H1 (cell line): ENCODE measurements at regions not wholly inside any gene's neighbourhood (a gene's known extent, or its start where the extent isn't known, plus 50 kb on each side); places are given as distances from the start of the nearest gene placed in this dataset.

Source experiments
- CTCF ChIA-PET: fragments of 300-600 bp; sonication (Branson Sonifier 250); formaldehyde crosslinking; loops from one replicate; lab custom pipeline; 2021; ENCODE audit not compliant: partially characterized antibody; lab: Charles Lee
- POLR2A ChIA-PET: fragments of 300-600 bp; sonication (Branson Sonifier 250); formaldehyde crosslinking; loops from one replicate; lab custom pipeline; 2021; ENCODE audit warnings: inconsistent platforms; ENCODE audit not compliant: partially characterized antibody; lab: Charles Lee
- DNase-seq, 2 experiments: peaks; one replicate each; pipeline versions ENCODE4 v3.0.0 to v3.0.0-alpha.2; 2010 to 2022; ENCODE audit warnings: low spot score in 2 of 2, low read depth in 1 of 2, mixed read lengths in 1 of 2
- FAIRE-seq: peaks from 2 replicates; lab custom pipeline; 2011; peaks lifted over from hg19 to GRCh38; lab: Jason Lieb, UNC
- H2AFZ ChIP-seq: 2 replicates; pipeline ENCODE4 v1.8.1; 2012; ENCODE audit warnings: low read length, inconsistent platforms
- H2AK5ac ChIP-seq: 2 replicates; pipeline ENCODE4 v1.6.1; 2013; ENCODE audit warnings: low read depth, low read length
- H2BK120ac ChIP-seq: replicated peaks from 2 replicates; pipeline ENCODE3; 2013; ENCODE audit warnings: low read depth, low read length, inconsistent platforms
- H2BK12ac ChIP-seq: 2 replicates; pipeline ENCODE4 v1.6.1; 2013; ENCODE audit warnings: low read depth, low read length
- H2BK15ac ChIP-seq: 2 replicates; pipeline ENCODE4 v1.6.1; 2013; ENCODE audit warnings: low read length
- H2BK20ac ChIP-seq: 2 replicates; pipeline ENCODE4 v1.6.1; 2013; ENCODE audit warnings: low read length
- H2BK5ac ChIP-seq: 2 replicates; pipeline ENCODE4 v1.6.1; 2013; ENCODE audit warnings: low read depth, low read length
- H3K14ac ChIP-seq: 2 replicates; pipeline ENCODE4 v1.6.1; 2013; ENCODE audit warnings: inconsistent platforms; ENCODE audit not compliant: insufficient read length
- H3K18ac ChIP-seq: 2 replicates; pipeline ENCODE4 v1.6.1; 2013; ENCODE audit warnings: low read length; ENCODE audit errors: extremely low read depth
- H3K23ac ChIP-seq: 2 replicates; pipeline ENCODE4 v1.6.1; 2013; ENCODE audit warnings: inconsistent platforms; ENCODE audit not compliant: insufficient read length
- H3K23me2 ChIP-seq: 2 replicates; pipeline ENCODE4 v1.6.1; 2013; ENCODE audit warnings: low read depth, low read length
- H3K27ac ChIP-seq: 2 replicates; pipeline ENCODE4 v1.6.1; 2011; ENCODE audit warnings: low read depth, low read length, inconsistent platforms
- H3K27me3 ChIP-seq, 4 experiments: replicated peaks in 1 of 4; 1 replicate in 1 of 4; 2 replicates in 3 of 4; pipeline versions ENCODE4 v1.6.1 to v1.8.1; 2011 to 2013; ENCODE audit warnings: low read length in 3 of 4, mild to moderate bottlenecking in 3 of 4, inconsistent platforms in 2 of 4, mixed read lengths in 2 of 4, moderate library complexity in 1 of 4; ENCODE audit not compliant: control insufficient read depth in 3 of 4, insufficient read depth in 3 of 4; ENCODE audit errors: extremely low read depth in 1 of 4
- H3K36me3 ChIP-seq, 4 experiments: 2 replicates each; pipeline versions ENCODE4 v1.6.1 to v1.8.1; 2011 to 2013; ENCODE audit warnings: mild to moderate bottlenecking in 4 of 4, low read length in 3 of 4, moderate library complexity in 2 of 4, control low read depth in 1 of 4, inconsistent platforms in 1 of 4; ENCODE audit not compliant: insufficient read depth in 4 of 4, control insufficient read depth in 2 of 4
- H3K4ac ChIP-seq: replicated peaks from 2 replicates; pipeline ENCODE3; 2013; ENCODE audit warnings: low read length, low read depth, mixed read lengths, inconsistent platforms; ENCODE audit not compliant: insufficient read length
- H3K4me1 ChIP-seq, 4 experiments: replicated peaks in 1 of 4; 1 replicate in 1 of 4; 2 replicates in 3 of 4; pipeline versions ENCODE4 v1.6.1 to v1.8.1; 2011 to 2013; ENCODE audit warnings: low read length in 3 of 4, inconsistent platforms in 2 of 4, mixed read lengths in 1 of 4; ENCODE audit not compliant: insufficient read depth in 4 of 4, control insufficient read depth in 3 of 4
- H3K4me2 ChIP-seq, 2 experiments: 2 replicates each; pipeline versions ENCODE4 v1.6.1 to v1.8.1; 2011 to 2013; ENCODE audit warnings: low read depth in 2 of 2, low read length in 2 of 2, control low read depth in 1 of 2, inconsistent platforms in 1 of 2, mild to moderate bottlenecking in 1 of 2; ENCODE audit not compliant: insufficient read depth in 1 of 2
- H3K4me3 ChIP-seq, 4 experiments: fragments of 200-600, 300-600 bp in 1 of 4; sonication (generic), shearing (Covaris generic), sonication (Bioruptor Twin) in 1 of 4; 2 replicates each; pipeline versions ENCODE4 v1.5.1 to v1.8.1; 2011 to 2016; ENCODE audit warnings: low read length in 4 of 4, low read depth in 3 of 4, control low read depth in 2 of 4, inconsistent platforms in 2 of 4, mild to moderate bottlenecking in 2 of 4, mixed read lengths in 1 of 4, moderate library complexity in 1 of 4; ENCODE audit not compliant: insufficient read depth in 2 of 4; ENCODE audit errors: extremely low read depth in 1 of 4
- H3K56ac ChIP-seq: replicated peaks from 2 replicates; pipeline ENCODE3; 2013; ENCODE audit warnings: low read depth, mild to moderate bottlenecking, mixed read lengths, low read length, inconsistent platforms; ENCODE audit not compliant: insufficient read length
- H3K79me1 ChIP-seq: 2 replicates; pipeline ENCODE4 v1.6.1; 2013; ENCODE audit warnings: low read depth, low read length, control low read depth
- H3K79me2 ChIP-seq, 2 experiments: 2 replicates each; pipeline versions ENCODE4 v1.6.1 to v1.8.1; 2012 to 2013; ENCODE audit warnings: low read length in 2 of 2, mild to moderate bottlenecking in 2 of 2, inconsistent platforms in 1 of 2; ENCODE audit not compliant: insufficient read depth in 2 of 2, control insufficient read depth in 1 of 2
- H3K9ac ChIP-seq, 4 experiments: replicated peaks in 1 of 4; 1 replicate in 1 of 4; 2 replicates in 3 of 4; pipeline versions ENCODE4 v1.6.1 to v1.8.1; 2011 to 2013; ENCODE audit warnings: low read depth in 3 of 4, low read length in 3 of 4, control low read depth in 2 of 4, mild to moderate bottlenecking in 2 of 4, moderate library complexity in 2 of 4, inconsistent platforms in 1 of 4; ENCODE audit errors: extremely low read depth in 1 of 4
- H3K9me3 ChIP-seq, 2 experiments: 2 replicates each; pipeline versions ENCODE4 v1.6.1 to v1.8.1; 2012 to 2013; ENCODE audit warnings: mild to moderate bottlenecking in 2 of 2, moderate library complexity in 2 of 2, control low read depth in 1 of 2, inconsistent platforms in 1 of 2, low read depth in 1 of 2, low read length in 1 of 2, mixed read lengths in 1 of 2; ENCODE audit not compliant: insufficient read depth in 2 of 2
- H4K20me1 ChIP-seq, 2 experiments: replicated peaks in 1 of 2; 2 replicates each; pipeline versions ENCODE3 to v1.8.1; 2011 to 2013; ENCODE audit warnings: inconsistent platforms in 2 of 2, low read length in 2 of 2, mild to moderate bottlenecking in 1 of 2; ENCODE audit not compliant: insufficient read depth in 2 of 2, control insufficient read depth in 1 of 2
- H4K5ac ChIP-seq: 2 replicates; pipeline ENCODE4 v1.6.1; 2013; ENCODE audit warnings: low read length, low read depth, mixed read lengths, inconsistent platforms; ENCODE audit not compliant: insufficient read length
- H4K8ac ChIP-seq: 2 replicates; pipeline ENCODE4 v1.8.0; 2013; ENCODE audit warnings: mild to moderate bottlenecking, moderate library complexity, low read length, inconsistent platforms; ENCODE audit not compliant: insufficient read depth; ENCODE audit errors: extremely low read depth
- H4K91ac ChIP-seq: replicated peaks from 2 replicates; pipeline ENCODE3; 2013; ENCODE audit warnings: low read length, mixed read lengths, inconsistent platforms; ENCODE audit not compliant: insufficient read length
- CREB1 ChIP-seq: IDR thresholded peaks from 2 replicates; pipeline ENCODE4 v1.6.1; 2012; ENCODE audit warnings: inconsistent platforms
- NRF1 ChIP-seq: IDR thresholded peaks from 2 replicates; pipeline ENCODE4 v1.6.1; 2011; ENCODE audit warnings: mild to moderate bottlenecking, low read depth, low read length, improper control_type of control experiment
- TCF12 ChIP-seq: IDR thresholded peaks from 2 replicates; pipeline ENCODE4 v1.6.1; 2011; ENCODE audit warnings: low read depth, mild to moderate bottlenecking, low read length
- WGBS, 2 experiments: shearing (Covaris generic) in 1 of 2; methylation state at CpG; one replicate each; pipeline versions ENCODE4 v1.1.6 to v1.1.7; 2013 to 2015; ENCODE audit warnings: low lambda C conversion rate in 2 of 2, mixed read lengths in 2 of 2, inconsistent platforms in 1 of 2, low coverage in 1 of 2, missing lambda C conversion rate in 1 of 2; ENCODE audit not compliant: insufficient replicate concordance in 2 of 2, insufficient coverage in 1 of 2, insufficient read length in 1 of 2; ENCODE audit errors: extremely low coverage in 1 of 2, missing lambda C conversion rate in 1 of 2; 5-methylcytosine and 5-hydroxymethylcytosine counted together
- TF ChIP-seq, protein P1 (sequence below): IDR thresholded peaks from 2 replicates; pipeline ENCODE4 v1.6.1; 2012; ENCODE audit warnings: inconsistent platforms

DNA sequence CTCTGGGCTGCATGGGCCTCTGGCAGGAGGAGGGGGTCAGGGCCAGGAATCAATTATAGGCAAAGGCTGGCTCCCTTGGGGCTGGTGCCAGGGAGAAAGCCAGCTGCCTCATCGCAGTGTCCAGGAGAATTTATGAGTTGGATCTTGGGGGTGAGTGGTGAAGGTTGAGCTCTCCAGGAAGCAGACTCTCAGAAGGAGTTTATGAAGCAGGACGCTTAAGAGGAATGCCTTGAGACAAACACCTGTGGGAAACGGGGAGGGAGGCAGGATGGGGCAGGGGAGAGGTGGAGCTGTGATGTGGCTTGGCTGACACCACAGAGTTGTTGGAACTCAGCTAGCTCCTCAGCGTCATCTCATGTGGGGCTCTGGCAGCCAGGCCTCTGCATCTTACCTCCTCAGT lies 428.5 kb downstream of the RPS24 start:
- H3K14ac ChIP-seq = no peak overlapping the region
- no peak overlapping the region for H2BK5ac ChIP-seq
- WGBS, 2 experiments = 88% methylated on average over 4 of the region's 4 CpGs; no CpG with 5 or more reads in 1 of the 2 experiments

More for the DNA sequence above, 428.5 kb downstream of the RPS24 start:
- H3K4me1 ChIP-seq = peaks cover 0 to 7% (median 3%) of the 10 kb centered on the region in 4 experiments; a peak in 4 of 7 replicates
- H2AFZ ChIP-seq = no peak overlapping the region
- DNase-seq (no peak), FAIRE-seq (no peak)
- H3K9me3 ChIP-seq = no peaks in the 10 kb centered on the region
- no peak overlapping the region for H4K8ac ChIP-seq
- H2AK5ac ChIP-seq = no peak overlapping the region
- no peak overlapping the region for H3K4ac ChIP-seq
- no peaks in the 10 kb centered on the region for H3K79me2 ChIP-seq
- H3K4me2 ChIP-seq = no peak overlapping the region
- ChIA-PET CTCF (interaction anchor here (0.7 to 1.0 kb wide), 3 partner anchors 49 to 212 kb away, joined by 3 to 4 read pairs (median 3); no protein-coding TSS in a partner anchor), POLR2A (no interaction called here)
- H2BK15ac ChIP-seq = no peak overlapping the region
- H3K36me3 ChIP-seq = no peaks in the 10 kb centered on the region
- no peak overlapping the region for H3K27ac ChIP-seq
- H2BK12ac ChIP-seq = no peak overlapping the region
- no peak overlapping the region for H2BK120ac ChIP-seq
- no peaks in the 10 kb centered on the region for H3K27me3 ChIP-seq
- no peak overlapping the region for H3K23ac ChIP-seq
- no peaks in the 10 kb centered on the region for H3K79me1 ChIP-seq
- no peak overlapping the region for H2BK20ac ChIP-seq
- H4K5ac ChIP-seq = no peak overlapping the region
- no peak overlapping the region for H3K9ac ChIP-seq
- TF ChIP-seq, protein P1, sequence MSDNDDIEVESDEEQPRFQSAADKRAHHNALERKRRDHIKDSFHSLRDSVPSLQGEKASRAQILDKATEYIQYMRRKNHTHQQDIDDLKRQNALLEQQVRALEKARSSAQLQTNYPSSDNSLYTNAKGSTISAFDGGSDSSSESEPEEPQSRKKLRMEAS = no peak
- TF ChIP-seq NRF1 (no peak), CREB1 (no peak), TCF12 (no peak)
- H3K56ac ChIP-seq = no peak overlapping the region
- no peak overlapping the region for H4K91ac ChIP-seq
- H3K23me2 ChIP-seq = no peaks in the 10 kb centered on the region; the same call in 1 of the 2 replicates
- H4K20me1 ChIP-seq = no peaks in the 10 kb centered on the region
- H3K18ac ChIP-seq = no peak overlapping the region
- H3K4me3 ChIP-seq = no peak overlapping the region
